ENCODE measurements at regions not wholly inside any gene's neighbourhood (a gene's known extent, or its start where the extent isn't known, plus 50 kb on each side); places are given as distances from the start of the nearest gene placed in this dataset.
"Not testable (repeated sequence)": the region's sequence is repeated elsewhere in the genome, so short reads cannot be mapped to it uniquely, and the experiment has no call there.

DNA sequence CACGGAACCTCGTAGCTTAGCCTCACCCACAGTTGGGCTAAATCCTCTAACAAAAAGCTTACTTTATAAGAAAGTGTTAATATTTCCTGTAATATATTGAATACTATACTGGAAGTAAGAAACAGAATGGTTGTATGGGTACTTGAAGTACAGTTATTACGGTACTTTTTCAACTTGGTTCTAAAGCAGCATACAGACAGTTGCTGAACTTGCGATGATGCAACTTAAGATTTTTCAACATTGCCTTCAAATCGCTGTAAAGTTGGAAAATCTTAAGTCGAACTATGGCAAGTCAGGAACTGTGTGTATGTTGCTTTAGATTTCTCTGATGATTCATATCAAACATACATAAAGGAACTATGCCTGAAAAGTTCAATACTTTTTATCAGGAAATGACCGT lies 204.4 kb upstream of the C2CD4B start:
- Mint-ChIP-seq H3K4me3 (no peak overlapping the region), H3K27me3 (ENCODE audit: low read depth) (no peaks in the 10 kb centered on the region), H3K4me1 (no peaks in the 10 kb centered on the region), H3K36me3 (no peaks in the 10 kb centered on the region), H3K27ac (no peak overlapping the region), H3K9me3 (no peaks in the 10 kb centered on the region)
- TF ChIP-seq, protein P1, sequence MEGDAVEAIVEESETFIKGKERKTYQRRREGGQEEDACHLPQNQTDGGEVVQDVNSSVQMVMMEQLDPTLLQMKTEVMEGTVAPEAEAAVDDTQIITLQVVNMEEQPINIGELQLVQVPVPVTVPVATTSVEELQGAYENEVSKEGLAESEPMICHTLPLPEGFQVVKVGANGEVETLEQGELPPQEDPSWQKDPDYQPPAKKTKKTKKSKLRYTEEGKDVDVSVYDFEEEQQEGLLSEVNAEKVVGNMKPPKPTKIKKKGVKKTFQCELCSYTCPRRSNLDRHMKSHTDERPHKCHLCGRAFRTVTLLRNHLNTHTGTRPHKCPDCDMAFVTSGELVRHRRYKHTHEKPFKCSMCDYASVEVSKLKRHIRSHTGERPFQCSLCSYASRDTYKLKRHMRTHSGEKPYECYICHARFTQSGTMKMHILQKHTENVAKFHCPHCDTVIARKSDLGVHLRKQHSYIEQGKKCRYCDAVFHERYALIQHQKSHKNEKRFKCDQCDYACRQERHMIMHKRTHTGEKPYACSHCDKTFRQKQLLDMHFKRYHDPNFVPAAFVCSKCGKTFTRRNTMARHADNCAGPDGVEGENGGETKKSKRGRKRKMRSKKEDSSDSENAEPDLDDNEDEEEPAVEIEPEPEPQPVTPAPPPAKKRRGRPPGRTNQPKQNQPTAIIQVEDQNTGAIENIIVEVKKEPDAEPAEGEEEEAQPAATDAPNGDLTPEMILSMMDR (IDR thresholded peaks at IDR 0.05; ENCODE audit: unreplicated experiment) = no peak
- no peak for DNase-seq (ENCODE audit: low spot score in 2 of 2, unreplicated experiment in 2 of 2)

- not testable (repeated sequence) for DNase-seq (ENCODE audit: low spot score in 2 of 2, unreplicated experiment in 2 of 2); H3K36me3 Mint-ChIP-seq; H3K27ac Mint-ChIP-seq; H3K4me1 Mint-ChIP-seq; H3K27me3 Mint-ChIP-seq (ENCODE audit: low read depth); H3K9me3 Mint-ChIP-seq; H3K4me3 Mint-ChIP-seq
These were observed 206.6 kb upstream of the C2CD4B start for GRCh38 chr15:62371683-62372082.

GRCh38 chr15:62377736-62378480 lies 212.8 kb upstream of the C2CD4B start:
- Mint-ChIP-seq H3K27me3 (ENCODE audit: low read depth) (peaks cover 9% of the 10 kb centered on the region), H3K4me1 (peaks cover 15% of the 10 kb centered on the region), H3K36me3 (no peaks in the 10 kb centered on the region), H3K27ac (no peak overlapping the region), H3K4me3 (no peak overlapping the region), H3K9me3 (no peaks in the 10 kb centered on the region)
- no peak for DNase-seq (ENCODE audit: low spot score in 2 of 2, unreplicated experiment in 2 of 2)
- TF ChIP-seq, protein P1 (IDR thresholded peaks at IDR 0.05; ENCODE audit: unreplicated experiment) = no peak

GRCh38 chr15:62378772-62379498 lies 213.8 kb upstream of the C2CD4B start:
- H3K36me3 Mint-ChIP-seq = no peaks in the 10 kb centered on the region

GRCh38 chr15:62380011-62380410 lies 214.9 kb upstream of the C2CD4B start:
- Mint-ChIP-seq H3K9me3 (no peaks in the 10 kb centered on the region), H3K36me3 (no peaks in the 10 kb centered on the region)

More at GRCh38 chr15:62378772-62379498, 213.8 kb upstream of the C2CD4B start:
- H3K27me3 Mint-ChIP-seq (ENCODE audit: low read depth) = peaks cover 16% of the 10 kb centered on the region
- TF ChIP-seq, protein P1 (IDR thresholded peaks at IDR 0.05; ENCODE audit: unreplicated experiment) = no peak
- no peaks in the 10 kb centered on the region for H3K9me3 Mint-ChIP-seq
- H3K4me1 Mint-ChIP-seq = peaks cover 15% of the 10 kb centered on the region
- DNase-seq (ENCODE audit: low spot score in 2 of 2, unreplicated experiment in 2 of 2) = no peak
- no peak overlapping the region for H3K4me3 Mint-ChIP-seq
- no peak overlapping the region for H3K27ac Mint-ChIP-seq

More at GRCh38 chr15:62380011-62380410, 214.9 kb upstream of the C2CD4B start:
- TF ChIP-seq, protein P1 (IDR thresholded peaks at IDR 0.05; ENCODE audit: unreplicated experiment) = no peak
- no peak overlapping the region for H3K27ac Mint-ChIP-seq
- DNase-seq (ENCODE audit: low spot score in 2 of 2, unreplicated experiment in 2 of 2) = no peak
- H3K27me3 Mint-ChIP-seq (ENCODE audit: low read depth) = peaks cover 17% of the 10 kb centered on the region
- H3K4me1 Mint-ChIP-seq = peaks cover 15% of the 10 kb centered on the region
- no peak overlapping the region for H3K4me3 Mint-ChIP-seq
